ENCODE measurements at regions not wholly inside any gene's neighbourhood (a gene's known extent, or its start where the extent isn't known, plus 50 kb on each side); places are given as distances from the start of the nearest gene placed in this dataset.
"Not testable (repeated sequence)": the region's sequence is repeated elsewhere in the genome, so short reads cannot be mapped to it uniquely, and the experiment has no call there.

- no peak for DNase-seq (ENCODE audit: low read depth)
- TF ChIP-seq, protein P1, sequence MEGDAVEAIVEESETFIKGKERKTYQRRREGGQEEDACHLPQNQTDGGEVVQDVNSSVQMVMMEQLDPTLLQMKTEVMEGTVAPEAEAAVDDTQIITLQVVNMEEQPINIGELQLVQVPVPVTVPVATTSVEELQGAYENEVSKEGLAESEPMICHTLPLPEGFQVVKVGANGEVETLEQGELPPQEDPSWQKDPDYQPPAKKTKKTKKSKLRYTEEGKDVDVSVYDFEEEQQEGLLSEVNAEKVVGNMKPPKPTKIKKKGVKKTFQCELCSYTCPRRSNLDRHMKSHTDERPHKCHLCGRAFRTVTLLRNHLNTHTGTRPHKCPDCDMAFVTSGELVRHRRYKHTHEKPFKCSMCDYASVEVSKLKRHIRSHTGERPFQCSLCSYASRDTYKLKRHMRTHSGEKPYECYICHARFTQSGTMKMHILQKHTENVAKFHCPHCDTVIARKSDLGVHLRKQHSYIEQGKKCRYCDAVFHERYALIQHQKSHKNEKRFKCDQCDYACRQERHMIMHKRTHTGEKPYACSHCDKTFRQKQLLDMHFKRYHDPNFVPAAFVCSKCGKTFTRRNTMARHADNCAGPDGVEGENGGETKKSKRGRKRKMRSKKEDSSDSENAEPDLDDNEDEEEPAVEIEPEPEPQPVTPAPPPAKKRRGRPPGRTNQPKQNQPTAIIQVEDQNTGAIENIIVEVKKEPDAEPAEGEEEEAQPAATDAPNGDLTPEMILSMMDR (IDR thresholded peaks at IDR 0.05; ENCODE audit: control insufficient read depth, extremely low read depth, insufficient read depth) = no peak
- no peak overlapping the region for H3K4me3 ChIP-seq (ENCODE audit: low read depth, low read length)
Measured at GRCh38 chr2:129559101-129559500, 420.4 kb upstream of the RAB6C start.

DNA sequence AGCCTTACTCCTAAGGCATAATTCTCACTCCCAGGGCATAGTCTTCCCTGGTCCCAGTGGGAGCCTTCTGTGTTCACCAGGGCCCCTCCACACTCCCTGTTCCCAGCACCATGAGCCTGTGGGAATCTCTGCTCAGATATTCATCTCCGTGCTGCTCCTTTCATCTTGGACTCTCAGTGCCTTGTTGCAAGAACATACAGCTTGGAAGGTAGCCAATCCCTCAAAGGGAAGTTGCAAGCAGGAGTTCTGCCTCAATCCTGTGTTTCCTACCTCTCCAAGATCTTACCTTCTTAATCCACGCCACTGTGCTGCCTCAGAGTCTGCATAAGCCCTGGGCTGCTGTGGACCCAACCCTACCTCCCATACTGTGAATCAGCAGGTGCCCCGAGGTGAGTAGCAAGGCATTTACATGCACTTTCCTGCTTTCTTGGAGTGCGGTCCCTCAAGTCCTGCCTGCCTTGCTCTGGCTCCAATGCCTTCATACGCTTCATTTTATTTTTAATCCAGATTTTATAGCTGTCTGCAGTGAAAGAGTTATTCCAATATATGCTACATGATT, 413.8 kb upstream of the RAB6C start:
- H3K4me3 ChIP-seq (ENCODE audit: low read depth, low read length) = no peak overlapping the region
- TF ChIP-seq, protein P1 (IDR thresholded peaks at IDR 0.05; ENCODE audit: control insufficient read depth, extremely low read depth, insufficient read depth) = no peak
- no peak for DNase-seq (ENCODE audit: low read depth)

DNA sequence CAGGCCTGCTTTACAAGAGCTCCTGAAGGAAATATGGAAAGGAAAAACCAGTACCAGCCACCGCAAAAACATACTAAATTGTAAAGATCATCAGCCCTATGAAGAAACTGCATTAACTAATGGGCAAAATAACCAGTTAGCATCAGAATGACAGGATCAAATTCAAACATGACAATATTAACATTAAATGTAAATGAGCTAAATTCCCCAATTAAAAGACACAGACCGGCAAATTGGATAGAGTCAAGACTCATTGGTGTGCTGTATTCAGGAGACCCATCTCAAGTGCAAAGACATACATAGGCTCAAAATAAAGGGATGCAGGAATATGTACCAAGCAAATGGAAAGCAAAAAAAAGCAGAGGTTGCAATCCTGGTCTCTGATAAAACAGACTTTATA, 408.7 kb upstream of the RAB6C start:
- H3K4me3 ChIP-seq (ENCODE audit: low read depth, low read length); DNase-seq (ENCODE audit: low read depth): not testable (repeated sequence)

DNA sequence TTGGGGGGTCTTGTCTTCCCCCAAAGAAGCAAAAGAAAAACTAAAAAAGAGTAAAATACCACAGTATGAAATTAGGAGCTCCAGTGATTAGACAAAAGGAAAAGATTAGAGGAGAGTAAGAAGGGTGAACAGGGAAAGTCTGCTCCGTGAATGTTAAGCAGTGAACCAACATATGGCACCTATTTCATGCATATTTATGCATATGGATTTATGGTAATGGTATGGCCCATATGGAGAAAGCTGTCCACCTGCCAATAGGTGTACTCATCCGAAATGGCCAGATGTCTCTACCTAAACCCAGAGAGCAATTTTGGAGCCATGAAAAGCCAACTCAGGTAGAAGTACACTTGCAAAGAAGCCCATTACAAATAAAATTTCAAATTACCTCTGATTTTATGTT, 404.0 kb upstream of the RAB6C start:
- no peak for DNase-seq (ENCODE audit: low read depth)
- H3K4me3 ChIP-seq (ENCODE audit: low read depth, low read length) = no peak overlapping the region
- TF ChIP-seq, protein P1 (IDR thresholded peaks at IDR 0.05; ENCODE audit: control insufficient read depth, extremely low read depth, insufficient read depth) = no peak

- TF ChIP-seq, protein P1 (IDR thresholded peaks at IDR 0.05; ENCODE audit: control insufficient read depth, extremely low read depth, insufficient read depth) = no peak
- DNase-seq (ENCODE audit: low read depth) = no peak
- H3K4me3 ChIP-seq (ENCODE audit: low read depth, low read length) = no peak overlapping the region
Measured at GRCh38 chr2:129575880-129576279, 403.6 kb upstream of the RAB6C start.

- TF ChIP-seq, protein P1 (IDR thresholded peaks at IDR 0.05; ENCODE audit: control insufficient read depth, extremely low read depth, insufficient read depth) = no peak
- no peak overlapping the region for H3K4me3 ChIP-seq (ENCODE audit: low read depth, low read length)
- no peak for DNase-seq (ENCODE audit: low read depth)
Measured at GRCh38 chr2:129580001-129580400, 399.5 kb upstream of the RAB6C start.

GRCh38 chr2:129585760-129586159, 393.7 kb upstream of the RAB6C start:
- TF ChIP-seq, protein P1 (IDR thresholded peaks at IDR 0.05; ENCODE audit: control insufficient read depth, extremely low read depth, insufficient read depth) = no peak
- DNase-seq (ENCODE audit: low read depth) = no peak
- H3K4me3 ChIP-seq (ENCODE audit: low read depth, low read length) = no peak overlapping the region

Measured in LNCaP clone FGC (cell line).